PC-3 (cell line): ENCODE measurements at regions not wholly inside any gene's neighbourhood (a gene's known extent, or its start where the extent isn't known, plus 50 kb on each side); places are given as distances from the start of the nearest gene placed in this dataset.

Experiments
- ATAC-seq: fragments of 200-7000 bp; cut with Tn5 transposase; 2 replicates; pipeline ENCODE4 v1.9.1; 2020; ENCODE audit warnings: mild to moderate bottlenecking, moderate library complexity
- BruUV-seq: library from RNA; stranded (reverse); fragments of 400-500 nt; replicated peaks from 2 replicates; lab custom pipeline; 2021; lab: Mats Ljungman, UMichigan
- CTCF ChIA-PET: fragments of 300-600 bp; sonication (Branson Sonifier 250); formaldehyde crosslinking; loops from one replicate; lab custom pipeline; 2022; ENCODE audit warnings: antibody characterized with exemption; lab: Charles Lee
- POLR2A ChIA-PET: fragments of 300-600 bp; sonication (Branson Sonifier 250); formaldehyde crosslinking; loops from one replicate; lab custom pipeline; 2022; ENCODE audit warnings: antibody characterized with exemption; ENCODE audit not compliant: unreplicated experiment; lab: Charles Lee
- DNase-seq: peaks from one replicate; pipeline ENCODE4 v3.0.0-alpha.2; 2015
- H2AFZ ChIP-seq: fragments of 300-600 bp; sonication (generic); 2 replicates; pipeline ENCODE4 v1.6.0; 2016; ENCODE audit warnings: antibody characterized with exemption, low read length
- H3F3A ChIP-seq: fragments of 300-600 bp; sonication (generic); one replicate; pipeline ENCODE4 v1.6.0; 2017; ENCODE audit warnings: antibody characterized with exemption, low read length, control low read depth, mild to moderate bottlenecking; ENCODE audit not compliant: unreplicated experiment
- H3K27ac ChIP-seq: fragments of 300-600 bp; sonication (generic); 2 replicates; pipeline ENCODE4 v1.5.1; 2016; ENCODE audit warnings: mild to moderate bottlenecking, low read length
- H3K27me3 ChIP-seq: fragments of 300-600 bp; sonication (generic); 2 replicates; pipeline ENCODE4 v1.6.1; 2016; ENCODE audit warnings: low read length, mixed read lengths
- H3K36me3 ChIP-seq: fragments of 300-600 bp; sonication (generic); 2 replicates; pipeline ENCODE4 v1.6.1; 2016; ENCODE audit warnings: low read depth, mixed run types, low read length, mixed read lengths
- H3K4me1 ChIP-seq: fragments of 300-600 bp; sonication (generic); 2 replicates; pipeline ENCODE4 v1.5.1; 2016; ENCODE audit warnings: low read length; ENCODE audit not compliant: insufficient read depth
- H3K4me2 ChIP-seq: fragments of 300-600 bp; sonication (generic); 2 replicates; pipeline ENCODE4 v1.6.0; 2016; ENCODE audit warnings: low read length
- H3K4me3 ChIP-seq: fragments of 300-600 bp; sonication (generic); 2 replicates; pipeline ENCODE4 v1.5.1; 2016; ENCODE audit warnings: mild to moderate bottlenecking, low read length, mixed read lengths
- H3K79me2 ChIP-seq: fragments of 300-600 bp; sonication (generic); 2 replicates; pipeline ENCODE4 v1.6.1; 2017; ENCODE audit warnings: low read length, mixed read lengths
- H3K9ac ChIP-seq: fragments of 300-600 bp; sonication (generic); 2 replicates; pipeline ENCODE4 v1.6.0; 2016; ENCODE audit warnings: mild to moderate bottlenecking, low read length
- H3K9me2 ChIP-seq: fragments of 300-600 bp; sonication (generic); replicated peaks from 2 replicates; pipeline ENCODE4 v1.6.1; 2016; ENCODE audit warnings: mixed run types, low read length, mixed read lengths
- H3K9me3 ChIP-seq: fragments of 300-600 bp; sonication (generic); 2 replicates; pipeline ENCODE4 v1.6.1; 2016; ENCODE audit warnings: low read length, mixed read lengths
- H4K20me1 ChIP-seq: fragments of 300-600 bp; sonication (generic); 2 replicates; pipeline ENCODE4 v1.6.1; 2016; ENCODE audit warnings: low read length, mixed read lengths
- CTCF ChIP-seq: fragments of 300-600 bp; sonication (generic); conservative IDR thresholded peaks from 2 replicates; pipeline ENCODE4 v1.5.1; 2017; ENCODE audit warnings: antibody characterized with exemption, low read depth, mild to moderate bottlenecking, low read length
- EZH2 ChIP-seq: fragments of 300-600 bp; sonication (generic); IDR thresholded peaks from one replicate; pipeline ENCODE4 v1.6.1; 2017; ENCODE audit warnings: antibody characterized with exemption, mild to moderate bottlenecking, low read length; ENCODE audit not compliant: unreplicated experiment
- EZH2phosphoT487 ChIP-seq: fragments of 300-600 bp; sonication (generic); IDR thresholded peaks from 2 replicates; pipeline ENCODE4 v1.6.1; 2018; ENCODE audit warnings: mild to moderate bottlenecking, antibody characterized with exemption, low read length, borderline replicate concordance
- intact Hi-C: fragments of 100-400 bp; cut with micrococcal nuclease; formaldehyde crosslinking; loops from 2 replicates; pipeline ENCODE4 v1.9.0; 2023

DNA sequence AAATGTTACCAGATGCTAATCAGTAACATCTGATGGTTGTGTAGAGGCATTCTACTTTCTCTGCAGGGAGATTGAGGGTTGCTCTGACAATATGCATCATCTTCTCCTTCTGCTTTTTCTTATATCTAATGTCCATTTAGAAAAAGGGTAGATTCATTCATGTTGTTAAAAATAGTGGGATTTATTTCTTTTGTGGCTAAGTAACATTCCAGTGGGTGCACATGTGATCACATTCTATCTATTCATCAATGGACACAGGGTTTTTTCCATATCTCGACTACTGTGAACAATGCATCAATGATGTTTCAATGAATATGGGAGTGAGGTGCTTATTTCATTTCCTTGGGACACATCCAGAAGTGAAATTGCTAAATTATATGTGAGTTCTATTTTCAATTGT is 103.9 kb downstream of the CRPPA start:
- Histone ChIP-seq H3K4me2 (no peak overlapping the region), H3K9me2 (no peaks in the 10 kb centered on the region), H3K27ac (no peak overlapping the region), H3K9ac (no peak overlapping the region), H3K79me2 (no peaks in the 10 kb centered on the region), H3K9me3 (no peaks in the 10 kb centered on the region), H3K36me3 (no peaks in the 10 kb centered on the region), H3K4me3 (no peak overlapping the region), H3F3A (no peaks in the 10 kb centered on the region), H4K20me1 (no peaks in the 10 kb centered on the region), H3K4me1 (peaks cover 20% of the 10 kb centered on the region), H3K27me3 (no peaks in the 10 kb centered on the region), H2AFZ (no peak overlapping the region)
- intact Hi-C loops, result loop anchor here (5.0 kb wide), 1 partner anchor 105 kb away; the partner anchor contains the start of gene CRPPA
- ChIA-PET CTCF (no interaction called here), POLR2A (interaction anchor here (0.5 kb wide), 1 partner anchor 534 kb away, joined by 3 read pairs; no protein-coding TSS in a partner anchor)
- no peak for DNase-seq
- TF ChIP-seq CTCF (no peak), EZH2 (no peak), EZH2phosphoT487 (no peak)
- no peak for ATAC-seq
- BruUV-seq, result no TSS peak

DNA sequence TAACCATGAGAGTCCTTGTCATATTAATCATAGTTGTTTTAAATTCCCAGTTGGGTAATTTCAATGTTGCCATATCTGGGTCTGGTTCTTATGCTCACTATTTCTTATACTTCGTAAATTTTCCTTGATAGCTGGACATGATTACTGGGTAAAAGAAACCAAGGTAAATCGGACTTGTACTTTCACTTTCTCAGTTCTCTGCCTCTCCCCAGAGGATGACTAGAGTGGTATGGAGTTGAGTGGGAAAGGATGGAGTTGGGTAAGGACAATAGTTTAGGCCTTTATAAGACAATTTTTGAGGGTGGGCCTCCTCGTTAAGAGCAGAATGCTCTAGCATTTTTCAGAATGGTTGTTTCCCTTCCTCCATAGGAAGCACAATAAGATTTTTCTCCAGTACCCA is 106.1 kb downstream of the CRPPA start:
- H4K20me1 ChIP-seq, result no peaks in the 10 kb centered on the region
- H3K27me3 ChIP-seq, result no peaks in the 10 kb centered on the region
- H3K9me3 ChIP-seq, result no peaks in the 10 kb centered on the region
- H2AFZ ChIP-seq, result no peak overlapping the region
- ATAC-seq (no peak), DNase-seq (no peak)
- no peaks in the 10 kb centered on the region for H3F3A ChIP-seq
- H3K9ac ChIP-seq, result no peak overlapping the region
- peaks cover 20% of the 10 kb centered on the region for H3K4me1 ChIP-seq
- H3K27ac ChIP-seq, result no peak overlapping the region
- no peaks in the 10 kb centered on the region for H3K9me2 ChIP-seq
- H3K36me3 ChIP-seq, result no peaks in the 10 kb centered on the region
- intact Hi-C loops, result loop anchor here (5.0 kb wide), 1 partner anchor 107 kb away; the partner anchor contains the start of gene CRPPA
- BruUV-seq, result no TSS peak
- H3K4me3 ChIP-seq, result no peak overlapping the region
- TF ChIP-seq CTCF (no peak), EZH2phosphoT487 (no peak), EZH2 (no peak)
- ChIA-PET POLR2A (no interaction called here), CTCF (no interaction called here)
- no peaks in the 10 kb centered on the region for H3K79me2 ChIP-seq
- peak overlapping the region; percentile 13; the same call in 1 of the 2 replicates for H3K4me2 ChIP-seq

- BruUV-seq, result no TSS peak
- H4K20me1 ChIP-seq, result no peaks in the 10 kb centered on the region
- H3K4me2 ChIP-seq, result no peak overlapping the region
- ChIA-PET CTCF (no interaction called here), POLR2A (no interaction called here)
- no peaks in the 10 kb centered on the region for H3K36me3 ChIP-seq
- no peaks in the 10 kb centered on the region for H3K9me2 ChIP-seq
- no peak overlapping the region for H3K27ac ChIP-seq
- no peaks in the 10 kb centered on the region for H3K4me1 ChIP-seq
- no peaks in the 10 kb centered on the region for H3K79me2 ChIP-seq
- TF ChIP-seq EZH2, result no peak
- no peak for TF ChIP-seq CTCF
- no peak for TF ChIP-seq EZH2phosphoT487
- H3K9ac ChIP-seq, result no peak overlapping the region
- no peak overlapping the region for H2AFZ ChIP-seq
- DNase-seq (no peak), ATAC-seq (no peak)
- intact Hi-C loops, result no loop called here
- no peaks in the 10 kb centered on the region for H3F3A ChIP-seq
- no peaks in the 10 kb centered on the region for H3K9me3 ChIP-seq
- no peaks in the 10 kb centered on the region for H3K27me3 ChIP-seq
- H3K4me3 ChIP-seq, result no peak overlapping the region
Observed at GRCh38 chr7:16309129-16309528, 112.2 kb downstream of the CRPPA start.
